ENCODE measurements at regions not wholly inside any gene's neighbourhood (a gene's known extent, or its start where the extent isn't known, plus 50 kb on each side); places are given as distances from the start of the nearest gene placed in this dataset.
"Not testable (repeated sequence)": the region's sequence is repeated elsewhere in the genome, so short reads cannot be mapped to it uniquely, and the experiment has no call there.

DNA sequence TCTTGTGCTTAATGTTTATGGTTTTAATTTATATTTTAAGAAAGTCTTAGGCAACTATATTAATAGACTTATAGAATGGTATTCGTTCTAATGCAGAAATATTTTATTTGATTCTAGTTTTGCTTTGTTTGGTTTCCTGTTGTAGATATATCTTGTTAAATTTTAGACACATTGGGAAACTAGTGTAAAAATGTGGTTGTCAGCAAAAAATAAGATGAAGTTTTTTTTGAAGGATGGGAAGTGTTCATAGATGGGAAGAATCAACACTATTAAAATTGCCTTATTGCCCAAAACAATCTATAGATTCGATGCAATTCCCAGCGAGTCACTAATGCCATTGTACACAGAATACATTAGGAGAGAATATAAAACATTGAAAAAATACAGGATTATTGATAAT lies 278.9 kb downstream of the ZWINT start:
- H3K36me3 Mint-ChIP-seq, result no peaks in the 10 kb centered on the region
- peaks cover 5% of the 10 kb centered on the region for H3K9me3 Mint-ChIP-seq
- DNase-seq, result no peak
- no peak overlapping the region for H3K4me3 Mint-ChIP-seq
- H3K4me1 Mint-ChIP-seq, result no peaks in the 10 kb centered on the region
- H3K27ac Mint-ChIP-seq, result no peak overlapping the region
- no peaks in the 10 kb centered on the region for H3K27me3 Mint-ChIP-seq

DNA sequence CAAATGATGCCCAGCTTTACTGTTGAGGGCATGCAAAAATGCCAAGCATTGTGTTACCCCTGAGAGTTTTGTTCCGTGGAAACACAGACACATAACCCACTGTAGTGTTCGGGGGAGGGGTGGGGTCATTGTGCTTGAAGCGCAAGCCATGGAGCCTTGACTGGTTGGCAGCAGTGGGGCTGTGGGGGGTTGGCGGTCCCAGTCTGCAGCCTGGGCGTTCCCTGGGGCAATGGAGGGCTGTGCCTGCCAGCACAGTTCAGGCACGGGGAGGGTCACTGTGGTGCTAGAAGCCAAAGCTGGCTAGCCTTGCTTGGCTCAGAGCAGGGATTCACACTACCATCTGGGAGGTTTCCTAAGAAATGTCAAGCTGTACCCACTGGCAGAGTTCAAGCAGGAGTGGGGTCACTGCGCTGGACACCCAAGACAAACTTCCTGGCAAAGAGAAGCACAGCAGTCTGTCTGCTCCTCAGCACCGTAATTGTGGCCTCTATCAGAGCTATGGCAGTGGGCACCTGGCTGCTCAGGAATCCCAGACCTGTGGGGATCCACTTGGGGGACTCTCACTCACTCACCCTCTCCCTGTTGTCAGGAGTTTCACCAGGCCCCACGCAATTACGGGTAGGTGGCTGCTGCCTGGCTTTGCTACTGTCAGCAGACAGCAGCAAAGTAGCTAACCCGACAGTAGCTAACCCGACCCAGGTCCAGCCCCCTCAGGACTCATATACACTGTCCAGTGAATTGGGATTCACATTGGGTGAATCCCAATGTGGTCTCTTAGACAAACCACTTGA lies 292.4 kb downstream of the ZWINT start:
- no peak overlapping the region for H3K27ac Mint-ChIP-seq
- H3K36me3 Mint-ChIP-seq, result no peaks in the 10 kb centered on the region
- no peak overlapping the region for H3K4me3 Mint-ChIP-seq
- no peak for DNase-seq
- no peaks in the 10 kb centered on the region for H3K27me3 Mint-ChIP-seq
- no peaks in the 10 kb centered on the region for H3K4me1 Mint-ChIP-seq
- H3K9me3 Mint-ChIP-seq, result peaks cover 7% of the 10 kb centered on the region

DNA sequence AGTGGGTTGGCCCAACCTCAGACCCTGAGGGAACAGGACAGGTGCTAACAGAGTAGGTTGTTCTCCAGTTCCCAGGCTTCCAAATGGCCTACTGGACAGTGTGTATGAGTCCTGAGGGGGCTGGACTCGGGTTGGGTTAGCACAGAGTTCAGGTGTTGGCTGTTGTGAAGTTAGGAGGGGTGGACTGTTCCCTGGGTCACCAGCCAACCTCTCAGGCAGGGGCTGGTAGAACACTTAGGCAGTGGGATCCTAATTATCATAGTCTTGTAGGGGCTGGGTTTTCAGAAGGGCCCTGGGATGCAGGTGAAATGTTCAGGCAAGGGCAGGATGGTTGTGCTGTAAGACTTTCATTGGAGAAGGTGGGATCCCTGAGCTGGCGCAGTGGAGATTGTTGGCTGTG lies 293.0 kb downstream of the ZWINT start:
- Mint-ChIP-seq H3K27me3 (no peaks in the 10 kb centered on the region), H3K9me3 (peaks cover 7% of the 10 kb centered on the region), H3K36me3 (no peaks in the 10 kb centered on the region), H3K4me3 (no peak overlapping the region), H3K27ac (no peak overlapping the region), H3K4me1 (no peaks in the 10 kb centered on the region)
- DNase-seq, result no peak

DNA sequence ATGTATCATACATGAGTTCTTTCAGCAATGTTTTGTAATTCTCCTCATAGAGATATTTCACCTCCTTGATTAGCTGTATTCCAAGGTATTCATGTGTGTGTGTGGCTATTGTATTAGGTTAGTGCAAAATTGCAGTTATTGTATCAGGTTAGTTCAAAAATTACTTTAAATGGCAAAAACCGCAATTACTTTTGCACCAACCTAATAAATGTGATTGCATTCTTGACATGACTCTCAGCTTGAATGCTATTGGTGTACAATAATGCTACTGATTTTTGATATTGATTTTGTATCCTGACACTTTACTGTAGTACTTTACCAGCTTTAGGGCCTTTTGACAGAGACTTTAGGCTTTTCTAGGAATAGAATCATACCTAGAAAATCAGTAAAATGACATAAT lies 297.4 kb downstream of the ZWINT start:
- Mint-ChIP-seq H3K9me3 (peaks cover 12% of the 10 kb centered on the region), H3K27ac (no peak overlapping the region), H3K4me1 (no peaks in the 10 kb centered on the region), H3K36me3 (no peaks in the 10 kb centered on the region), H3K27me3 (no peaks in the 10 kb centered on the region), H3K4me3 (no peak overlapping the region)
- no peak for DNase-seq

DNA sequence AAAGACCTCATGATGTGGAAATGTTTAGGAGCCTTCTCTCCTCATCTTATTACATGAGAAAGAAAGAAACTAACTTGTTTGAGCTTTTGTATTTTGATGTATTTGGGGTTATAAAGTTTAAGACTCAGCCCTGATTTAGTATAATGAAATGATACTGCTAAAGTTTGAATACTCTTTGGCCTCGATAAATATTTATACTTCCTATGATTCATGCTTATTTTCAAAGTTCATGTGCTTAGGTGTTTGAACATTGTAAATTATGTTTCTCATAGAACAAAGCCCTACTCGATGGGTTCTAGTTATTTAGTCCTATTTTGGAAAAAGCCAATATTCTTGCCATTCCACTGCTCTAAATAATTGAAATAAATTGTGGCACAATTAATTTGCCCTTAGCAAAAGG lies 303.2 kb downstream of the ZWINT start:
- H3K27ac Mint-ChIP-seq, result no peak overlapping the region
- H3K36me3 Mint-ChIP-seq, result no peaks in the 10 kb centered on the region
- H3K4me1 Mint-ChIP-seq, result no peaks in the 10 kb centered on the region
- H3K27me3 Mint-ChIP-seq, result no peaks in the 10 kb centered on the region
- no peak for DNase-seq
- peaks cover 5% of the 10 kb centered on the region for H3K9me3 Mint-ChIP-seq
- no peak overlapping the region for H3K4me3 Mint-ChIP-seq

DNA sequence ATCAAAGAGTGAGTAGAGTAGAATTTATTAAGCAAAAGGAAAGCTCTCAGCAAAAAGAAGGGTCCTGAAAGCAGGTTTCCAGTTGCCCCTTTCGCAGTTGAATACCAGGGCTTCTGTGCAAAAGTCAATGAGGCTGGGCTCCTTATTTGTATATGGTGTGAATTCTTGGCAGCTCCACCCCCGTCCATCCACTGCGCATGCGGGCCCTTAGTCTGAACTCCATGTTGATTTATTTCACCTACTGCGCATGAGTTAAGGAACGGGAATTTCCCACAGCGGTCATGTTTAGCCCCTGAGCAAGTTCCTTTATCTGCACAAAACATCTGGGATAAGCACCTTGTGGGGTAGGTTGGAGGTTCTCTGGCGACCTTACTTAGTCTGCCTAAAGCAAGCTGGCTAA lies 325.6 kb downstream of the ZWINT start:
- Mint-ChIP-seq H3K9me3 (peaks cover 4% of the 10 kb centered on the region), H3K27me3 (no peaks in the 10 kb centered on the region), H3K4me1 (no peaks in the 10 kb centered on the region), H3K4me3 (no peak overlapping the region), H3K36me3 (no peaks in the 10 kb centered on the region), H3K27ac (no peak overlapping the region)
- no peak for DNase-seq

DNA sequence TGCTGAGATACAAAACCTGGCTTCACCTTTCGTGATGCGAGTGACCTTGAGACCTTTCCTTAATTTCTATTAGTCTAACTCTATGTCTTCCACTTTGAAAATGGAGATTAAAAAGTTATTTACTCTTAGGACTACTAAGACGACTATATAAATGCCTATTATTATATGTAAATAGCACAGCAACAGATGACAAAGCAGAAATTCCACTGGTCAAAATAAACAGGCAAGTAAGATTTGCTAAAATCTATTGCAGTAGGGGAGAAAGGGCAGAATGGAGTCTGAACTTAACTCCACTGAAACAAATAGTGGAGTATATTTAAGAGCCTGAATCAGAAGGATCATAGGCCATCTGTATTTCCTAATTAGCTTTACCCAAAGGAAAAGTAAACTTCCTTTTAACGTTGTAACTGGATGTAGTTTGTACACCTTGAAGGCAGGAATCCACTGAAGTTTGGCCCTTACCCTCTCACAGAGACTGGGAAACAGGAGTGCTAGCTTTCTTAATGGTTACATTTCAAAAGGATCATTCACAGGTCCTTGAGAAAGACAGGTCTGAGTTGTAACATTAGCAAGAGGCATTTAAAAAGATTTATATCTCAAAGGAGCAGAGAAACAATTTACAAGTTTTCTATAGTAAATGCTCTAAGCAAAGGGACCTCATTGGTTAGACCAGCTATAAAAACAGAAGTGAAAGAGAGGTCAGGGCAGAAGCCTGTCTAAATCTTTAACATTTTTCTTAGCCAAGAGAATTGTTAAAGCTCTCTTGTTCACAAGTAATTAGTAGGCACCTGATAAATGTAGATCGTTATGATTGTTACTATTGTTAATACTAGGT lies 332.5 kb downstream of the ZWINT start:
- Mint-ChIP-seq H3K36me3 (no peaks in the 10 kb centered on the region), H3K27me3 (no peaks in the 10 kb centered on the region), H3K9me3 (peaks cover 2% of the 10 kb centered on the region), H3K4me1 (no peaks in the 10 kb centered on the region), H3K4me3 (no peak overlapping the region), H3K27ac (no peak overlapping the region)
- no peak for DNase-seq

DNA sequence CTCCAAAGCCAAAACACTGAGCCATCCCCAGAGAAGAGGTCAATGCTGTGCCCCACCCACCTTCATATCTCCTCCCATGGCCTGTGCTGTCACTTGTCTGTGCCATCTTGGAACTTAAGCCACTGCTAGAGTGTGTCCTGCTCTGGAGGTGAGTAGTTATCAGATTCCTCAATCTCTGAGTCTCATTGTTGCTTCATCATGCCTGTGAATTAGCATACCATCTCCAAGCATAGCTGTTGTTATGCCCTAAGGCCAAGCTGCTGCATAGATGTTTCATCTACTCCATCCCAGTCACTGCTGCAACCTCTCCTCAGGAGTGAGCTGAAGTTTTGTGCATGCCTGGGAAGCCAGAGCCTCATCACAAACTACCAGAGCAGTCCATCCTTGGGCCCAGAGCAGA lies 349.0 kb downstream of the ZWINT start:
- H3K27ac Mint-ChIP-seq, result no peak overlapping the region
- H3K36me3 Mint-ChIP-seq, result no peaks in the 10 kb centered on the region
- no peaks in the 10 kb centered on the region for H3K27me3 Mint-ChIP-seq
- no peak overlapping the region for H3K4me3 Mint-ChIP-seq
- no peaks in the 10 kb centered on the region for H3K4me1 Mint-ChIP-seq
- peaks cover 4% of the 10 kb centered on the region for H3K9me3 Mint-ChIP-seq
- no peak for DNase-seq

DNA sequence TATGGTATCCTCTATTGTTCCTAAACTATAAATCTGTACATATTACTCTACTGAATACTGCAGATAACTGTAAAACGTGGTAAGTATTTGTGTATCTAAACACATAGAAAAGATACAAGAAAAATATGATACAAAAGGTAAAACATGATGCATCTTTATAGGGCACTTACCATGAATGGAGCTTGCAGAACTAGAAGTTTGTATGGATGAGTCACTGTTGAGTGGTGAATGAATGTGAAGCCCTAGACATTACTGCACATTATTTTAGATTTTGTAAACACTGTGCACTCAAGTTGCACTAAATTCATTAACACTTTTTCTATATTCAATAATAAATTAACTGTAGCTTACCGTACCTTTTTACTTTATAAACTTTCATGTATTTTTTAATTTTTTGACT lies 357.5 kb downstream of the ZWINT start:
- H3K4me1 Mint-ChIP-seq, result no peaks in the 10 kb centered on the region
- no peak for DNase-seq
- no peak overlapping the region for H3K27ac Mint-ChIP-seq
- H3K27me3 Mint-ChIP-seq, result no peaks in the 10 kb centered on the region
- H3K9me3 Mint-ChIP-seq, result peaks cover 1% of the 10 kb centered on the region
- H3K4me3 Mint-ChIP-seq, result no peak overlapping the region
- H3K36me3 Mint-ChIP-seq, result no peaks in the 10 kb centered on the region

DNA sequence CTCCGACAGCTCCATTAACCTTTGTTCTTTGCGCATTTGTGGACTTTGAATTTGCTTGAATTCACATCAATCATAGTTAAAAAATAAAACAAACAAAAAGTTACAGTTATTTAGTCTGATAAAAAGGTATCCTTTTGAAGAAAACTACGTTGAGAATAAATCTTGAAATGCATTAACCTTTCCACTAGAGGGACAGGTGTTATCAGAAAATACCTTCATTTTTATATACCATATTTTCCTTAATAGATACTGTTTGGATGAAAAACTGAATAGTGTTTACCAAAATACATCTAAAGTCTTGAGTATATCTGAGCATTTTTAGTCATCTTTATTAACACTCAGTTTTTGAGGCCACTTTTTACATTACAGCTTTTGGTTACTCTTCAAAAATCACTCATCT lies 371.9 kb downstream of the ZWINT start:
- Mint-ChIP-seq H3K9me3 (peaks cover 4% of the 10 kb centered on the region), H3K4me3 (no peak overlapping the region), H3K27me3 (no peaks in the 10 kb centered on the region), H3K27ac (no peak overlapping the region), H3K36me3 (no peaks in the 10 kb centered on the region), H3K4me1 (no peaks in the 10 kb centered on the region)
- no peak for DNase-seq

DNA sequence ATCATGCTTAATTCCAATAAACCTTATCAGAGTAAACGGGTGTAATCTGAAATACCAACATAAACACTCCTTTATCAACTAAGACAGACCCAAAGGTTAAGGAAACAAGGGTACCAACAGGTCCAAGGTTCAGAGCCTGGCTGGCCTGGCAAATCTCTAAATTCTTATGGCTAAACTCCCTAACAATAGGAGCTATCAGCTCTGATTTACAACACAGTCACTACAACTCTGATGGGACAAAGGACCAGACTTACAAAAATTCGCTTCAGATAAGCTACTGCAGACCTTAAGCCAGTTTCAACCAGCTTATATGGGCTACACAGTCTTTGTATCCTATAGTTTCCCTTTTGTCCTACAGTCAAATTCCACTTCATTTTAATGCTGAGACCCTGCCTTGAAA lies 381.9 kb downstream of the ZWINT start:
- Mint-ChIP-seq H3K9me3 (no peaks in the 10 kb centered on the region), H3K27me3 (no peaks in the 10 kb centered on the region), H3K4me3 (no peak overlapping the region), H3K36me3 (no peaks in the 10 kb centered on the region), H3K27ac (no peak overlapping the region), H3K4me1 (no peaks in the 10 kb centered on the region)
- DNase-seq, result no peak

DNA sequence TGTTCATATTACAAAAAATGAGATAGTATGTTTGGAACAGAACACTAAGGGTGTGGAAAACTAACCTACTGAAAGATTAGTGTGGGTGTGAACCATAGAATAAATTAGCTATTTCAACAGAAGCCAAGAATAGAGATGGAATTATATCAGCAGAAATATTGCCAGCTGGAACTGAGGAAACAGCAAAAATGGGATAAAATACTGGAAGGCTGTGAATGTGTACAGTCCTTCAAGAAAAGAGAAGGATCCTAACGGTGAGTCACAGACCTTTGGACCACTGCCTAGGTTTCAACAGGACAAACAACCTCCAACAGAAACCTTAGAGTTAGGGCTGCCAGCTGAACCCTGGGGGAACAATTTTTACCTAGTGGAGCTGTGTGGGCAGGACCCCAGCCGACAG lies 395.0 kb downstream of the ZWINT start:
- Mint-ChIP-seq H3K36me3 (no peaks in the 10 kb centered on the region), H3K4me3 (no peak overlapping the region), H3K27me3 (no peaks in the 10 kb centered on the region), H3K27ac (no peak overlapping the region), H3K4me1 (no peaks in the 10 kb centered on the region), H3K9me3 (peaks cover 5% of the 10 kb centered on the region)
- no peak for DNase-seq

DNA sequence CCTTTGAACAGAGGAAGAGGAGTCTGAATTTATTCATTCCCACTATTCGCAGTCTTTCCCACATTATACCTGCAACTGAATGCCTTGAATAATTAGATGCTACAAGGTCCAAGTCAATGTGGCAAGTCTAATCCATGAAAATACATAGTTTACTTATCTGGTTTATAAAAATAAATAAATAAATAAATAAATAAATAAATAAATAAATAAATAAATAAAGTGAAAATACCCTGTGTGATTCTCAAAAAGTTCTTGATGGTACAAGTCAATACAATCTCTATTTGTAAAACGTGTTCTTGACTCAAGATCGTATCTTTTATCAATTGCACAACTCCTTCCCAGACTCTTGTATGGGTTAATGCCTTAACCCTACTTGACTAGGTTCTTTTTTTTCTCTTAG lies 417.7 kb downstream of the ZWINT start:
- Mint-ChIP-seq H3K4me3 (no peak overlapping the region), H3K4me1 (no peaks in the 10 kb centered on the region), H3K36me3 (no peaks in the 10 kb centered on the region), H3K27me3 (no peaks in the 10 kb centered on the region), H3K9me3 (no peaks in the 10 kb centered on the region), H3K27ac (no peak overlapping the region)
- no peak for DNase-seq

DNA sequence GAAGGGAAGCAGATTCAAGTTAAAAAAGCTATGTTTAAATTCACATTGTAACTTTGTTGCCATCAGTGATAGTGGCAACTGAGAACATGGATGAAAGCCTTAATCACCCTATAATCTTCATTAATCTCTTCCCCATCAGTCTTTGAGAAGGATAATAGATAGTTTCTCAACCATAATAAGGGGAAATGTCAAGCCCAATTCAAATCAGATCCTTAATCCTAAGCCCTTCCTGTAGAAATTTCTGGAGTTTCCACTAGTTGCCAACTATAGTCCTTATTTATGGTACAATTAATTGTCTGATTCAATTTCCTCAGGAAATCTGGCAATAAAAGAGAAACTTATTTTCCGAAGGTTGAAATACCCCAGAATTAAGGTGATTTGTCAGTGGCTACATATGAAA lies 431.8 kb downstream of the ZWINT start:
- no peaks in the 10 kb centered on the region for H3K36me3 Mint-ChIP-seq
- no peaks in the 10 kb centered on the region for H3K9me3 Mint-ChIP-seq
- no peaks in the 10 kb centered on the region for H3K4me1 Mint-ChIP-seq
- H3K27ac Mint-ChIP-seq, result no peak overlapping the region
- no peaks in the 10 kb centered on the region for H3K27me3 Mint-ChIP-seq
- no peak overlapping the region for H3K4me3 Mint-ChIP-seq
- no peak for DNase-seq

DNA sequence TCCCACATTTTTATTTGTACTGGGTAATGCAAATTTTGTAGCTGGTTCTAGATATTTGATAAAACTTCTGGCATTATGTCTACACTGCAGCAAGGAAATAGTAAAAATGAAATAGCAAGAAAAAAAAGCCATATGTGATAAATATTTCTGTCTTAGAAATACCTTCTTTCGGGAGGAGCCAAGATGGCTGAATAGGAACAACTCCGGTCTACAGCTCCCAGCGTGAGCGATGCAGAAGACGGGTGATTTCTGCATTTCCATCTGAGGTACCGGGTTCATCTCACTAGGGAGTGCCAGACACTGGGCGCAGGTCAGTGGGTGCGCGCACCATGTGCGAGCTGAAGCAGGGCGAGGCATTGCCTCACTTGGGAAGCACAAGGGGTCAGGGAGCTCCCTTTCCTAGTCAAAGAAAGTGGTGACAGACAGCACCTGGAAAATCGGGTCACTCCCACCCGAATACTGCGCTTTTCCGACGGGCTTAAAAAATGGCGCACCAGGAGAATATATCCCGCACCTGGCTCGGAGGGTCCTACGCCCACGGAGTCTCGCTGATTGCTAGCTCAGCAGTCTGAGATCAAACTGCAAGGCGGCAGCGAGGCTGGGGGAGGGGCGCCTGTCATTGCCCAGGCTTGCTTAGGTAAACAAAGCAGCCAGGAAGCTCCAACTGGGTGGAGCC lies 461.4 kb downstream of the ZWINT start:
- not testable (repeated sequence) for H3K36me3 Mint-ChIP-seq, H3K27me3 Mint-ChIP-seq, H3K4me1 Mint-ChIP-seq, H3K27ac Mint-ChIP-seq, DNase-seq, H3K9me3 Mint-ChIP-seq, H3K4me3 Mint-ChIP-seq

All from activated naive CD8-positive, alpha-beta T cell treated with anti-CD3 and anti-CD28 coated beads for 36 hours (primary cell).